Mucosa of descending colon (tissue), 3 donors: ENCODE measurements at regions not wholly inside any gene's neighbourhood (a gene's known extent, or its start where the extent isn't known, plus 50 kb on each side); places are given as distances from the start of the nearest gene placed in this dataset.
"Not testable (repeated sequence)": the region's sequence is repeated elsewhere in the genome, so short reads cannot be mapped to it uniquely, and the experiment has no call there.

Experiments
- ATAC-seq: fragments of 200-7000 bp; cut with Tn5 transposase; one replicate; pipeline ENCODE4 v1.9.1; 2020; ENCODE audit warnings: mild to moderate bottlenecking, moderate library complexity
- DNase-seq, 3 donors: peaks; one replicate each; pipeline ENCODE4 v3.0.0-alpha.2; 2020
- H3K36me3 ChIP-seq: fragments of 200-600 bp; one replicate; pipeline ENCODE4 v1.8.0; 2021; ENCODE audit warnings: low read depth, mild to moderate bottlenecking
- H3K4me1 ChIP-seq: fragments of 200-600 bp; one replicate; pipeline ENCODE4 v1.8.0; 2021; ENCODE audit warnings: low read depth, mild to moderate bottlenecking
- H3K4me3 ChIP-seq: fragments of 200-600 bp; one replicate; pipeline ENCODE4 v1.8.0; 2021; ENCODE audit warnings: mild to moderate bottlenecking
- H3K9me3 ChIP-seq: fragments of 200-600 bp; one replicate; pipeline ENCODE4 v1.8.0; 2021; ENCODE audit warnings: mild to moderate bottlenecking
- intact Hi-C, 2 donors: fragments of 100-400 bp; cut with DNase I in 1 of 2; cut with micrococcal nuclease in 1 of 2; formaldehyde crosslinking; loops; one replicate each; pipeline versions ENCODE4 v1.11.0 to v1.11.1; 2022; cut with DNase I, micrococcal nuclease
- TF ChIP-seq, protein P1 (sequence below): fragments of 200-600 bp; IDR thresholded peaks from one replicate; pipeline ENCODE4 v1.8.0; 2022; ENCODE audit warnings: antibody characterized with exemption, mild to moderate bottlenecking
- donor health status: DM: no; HTN: no; CAD: no; lungs with moderate emphysema.
- donor health status: DM: no; HTN: no; CAD: no.
- donor health status: DM: no; HTN: yes; CAD: no.

DNA sequence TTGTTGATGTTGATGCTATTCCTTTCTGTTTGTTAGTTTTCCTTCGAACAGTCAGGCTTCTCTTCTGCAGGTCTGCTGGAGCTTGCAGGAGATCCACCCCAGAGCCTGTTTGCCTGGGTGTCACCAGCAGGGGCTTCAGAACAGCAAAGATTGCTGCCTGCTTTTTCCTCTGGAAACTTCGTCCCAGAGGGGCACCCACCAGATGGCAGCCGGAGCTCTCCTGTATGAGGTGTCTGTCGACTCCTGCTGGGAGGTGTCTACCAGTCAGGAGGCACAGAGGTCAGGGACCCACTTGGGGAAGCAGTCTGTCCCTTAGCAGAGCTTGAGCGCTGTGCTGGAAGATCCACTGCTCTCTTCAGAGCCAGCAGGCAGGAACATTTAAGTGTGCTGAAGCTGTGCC, 303.2 kb downstream of the ZIC1 start:
- no peaks in the 10 kb centered on the region for H3K4me1 ChIP-seq
- H3K9me3 ChIP-seq, result no peaks in the 10 kb centered on the region
- DNase-seq, result no peak
- TF ChIP-seq, protein P1, sequence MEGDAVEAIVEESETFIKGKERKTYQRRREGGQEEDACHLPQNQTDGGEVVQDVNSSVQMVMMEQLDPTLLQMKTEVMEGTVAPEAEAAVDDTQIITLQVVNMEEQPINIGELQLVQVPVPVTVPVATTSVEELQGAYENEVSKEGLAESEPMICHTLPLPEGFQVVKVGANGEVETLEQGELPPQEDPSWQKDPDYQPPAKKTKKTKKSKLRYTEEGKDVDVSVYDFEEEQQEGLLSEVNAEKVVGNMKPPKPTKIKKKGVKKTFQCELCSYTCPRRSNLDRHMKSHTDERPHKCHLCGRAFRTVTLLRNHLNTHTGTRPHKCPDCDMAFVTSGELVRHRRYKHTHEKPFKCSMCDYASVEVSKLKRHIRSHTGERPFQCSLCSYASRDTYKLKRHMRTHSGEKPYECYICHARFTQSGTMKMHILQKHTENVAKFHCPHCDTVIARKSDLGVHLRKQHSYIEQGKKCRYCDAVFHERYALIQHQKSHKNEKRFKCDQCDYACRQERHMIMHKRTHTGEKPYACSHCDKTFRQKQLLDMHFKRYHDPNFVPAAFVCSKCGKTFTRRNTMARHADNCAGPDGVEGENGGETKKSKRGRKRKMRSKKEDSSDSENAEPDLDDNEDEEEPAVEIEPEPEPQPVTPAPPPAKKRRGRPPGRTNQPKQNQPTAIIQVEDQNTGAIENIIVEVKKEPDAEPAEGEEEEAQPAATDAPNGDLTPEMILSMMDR, result no peak
- ATAC-seq, result no peak
- intact Hi-C loops, result no loop called here
- no peak overlapping the region for H3K4me3 ChIP-seq
- no peaks in the 10 kb centered on the region for H3K36me3 ChIP-seq

DNA sequence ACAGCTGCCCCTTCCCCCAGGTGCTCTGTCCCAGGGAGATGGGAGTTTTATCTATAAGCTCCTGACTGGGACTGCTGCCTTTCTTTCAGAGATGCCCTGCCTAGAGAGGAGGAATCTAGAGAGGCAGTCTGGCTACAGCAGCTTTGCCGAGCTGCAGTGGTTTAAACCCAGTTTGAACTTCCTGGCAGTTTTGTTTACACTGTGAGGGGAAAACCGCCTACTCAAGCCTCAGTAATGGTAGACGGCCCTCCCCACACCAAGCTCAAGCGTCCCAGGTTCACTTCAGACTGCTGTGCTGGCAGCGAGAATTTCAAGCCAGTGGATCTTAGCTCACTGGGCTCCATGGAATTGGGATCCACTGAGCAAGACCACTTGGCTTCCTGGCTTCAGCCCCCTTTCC, 303.6 kb downstream of the ZIC1 start:
- intact Hi-C loops, H3K9me3 ChIP-seq, DNase-seq, H3K4me3 ChIP-seq, H3K36me3 ChIP-seq, H3K4me1 ChIP-seq, ATAC-seq: not testable (repeated sequence)

DNA sequence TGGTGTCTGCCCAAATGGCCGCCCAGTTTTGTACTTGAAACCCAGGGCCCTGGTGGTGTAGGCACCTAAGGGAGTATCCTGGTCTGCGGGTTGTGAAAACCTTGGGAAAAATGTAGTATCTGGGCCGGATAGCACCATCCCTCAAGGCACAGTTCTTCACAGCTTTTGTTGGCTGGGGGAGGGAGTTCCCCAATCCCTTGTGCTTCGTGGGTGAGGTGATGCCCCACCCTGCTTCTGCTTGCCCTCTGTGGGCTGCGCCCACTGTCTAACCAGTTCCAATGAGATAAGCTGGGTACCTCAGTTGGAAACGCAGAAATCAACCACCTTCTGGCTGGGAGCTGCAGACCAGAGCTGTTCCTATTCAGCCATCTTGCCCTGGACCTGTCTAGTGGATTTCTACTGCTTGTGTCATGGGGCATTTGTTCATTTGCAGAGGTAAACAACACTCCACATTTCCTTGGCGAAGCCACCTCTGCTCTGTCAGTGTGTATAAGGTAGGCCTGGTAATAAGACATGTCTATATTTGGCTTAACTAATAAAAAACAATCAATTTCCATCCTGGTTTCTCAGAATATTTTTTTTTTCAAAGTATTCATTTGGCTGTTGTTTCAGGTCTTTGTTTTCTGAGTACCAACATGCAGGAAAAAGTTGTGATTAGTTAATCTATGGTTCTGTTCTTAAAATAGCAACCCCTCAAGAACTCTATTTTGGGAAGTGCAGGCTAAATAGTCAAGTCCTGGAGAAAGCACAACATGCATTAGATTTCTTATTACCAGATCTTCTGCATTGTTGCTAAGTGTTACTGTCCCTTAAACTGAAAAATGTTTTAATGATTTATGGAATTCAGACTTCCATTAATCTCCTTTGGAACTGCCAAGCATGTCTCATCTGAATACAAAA, 304.3 kb downstream of the ZIC1 start:
- intact Hi-C loops, result no loop called here
- H3K4me1 ChIP-seq, result no peaks in the 10 kb centered on the region
- ATAC-seq, result no peak
- no peaks in the 10 kb centered on the region for H3K36me3 ChIP-seq
- TF ChIP-seq, protein P1, result no peak
- no peak for DNase-seq
- no peaks in the 10 kb centered on the region for H3K9me3 ChIP-seq
- H3K4me3 ChIP-seq, result no peak overlapping the region

DNA sequence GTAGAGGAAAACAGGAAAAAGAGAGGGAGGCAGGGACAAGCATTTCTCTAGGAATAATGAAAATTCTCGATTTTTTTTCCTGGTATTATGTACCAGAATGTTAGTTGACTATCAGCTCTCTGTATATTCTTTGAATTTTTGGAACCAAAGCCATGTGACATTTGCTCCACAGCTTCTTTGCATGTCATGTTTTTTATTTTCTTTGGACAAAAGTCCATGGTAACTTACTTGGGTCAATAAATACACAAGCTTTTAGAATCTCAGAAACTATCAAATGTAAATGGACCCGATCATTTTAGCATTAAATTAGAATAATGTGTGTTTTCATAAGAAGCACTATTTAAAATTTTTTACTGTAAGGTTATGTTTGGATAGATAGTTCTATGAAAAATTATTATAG, 320.5 kb downstream of the ZIC1 start:
- TF ChIP-seq, protein P1, result no peak
- Histone ChIP-seq H3K36me3 (no peaks in the 10 kb centered on the region), H3K4me1 (no peaks in the 10 kb centered on the region), H3K9me3 (no peaks in the 10 kb centered on the region), H3K4me3 (no peak overlapping the region)
- DNase-seq (no peak), ATAC-seq (no peak)
- intact Hi-C loops, result no loop called here

DNA sequence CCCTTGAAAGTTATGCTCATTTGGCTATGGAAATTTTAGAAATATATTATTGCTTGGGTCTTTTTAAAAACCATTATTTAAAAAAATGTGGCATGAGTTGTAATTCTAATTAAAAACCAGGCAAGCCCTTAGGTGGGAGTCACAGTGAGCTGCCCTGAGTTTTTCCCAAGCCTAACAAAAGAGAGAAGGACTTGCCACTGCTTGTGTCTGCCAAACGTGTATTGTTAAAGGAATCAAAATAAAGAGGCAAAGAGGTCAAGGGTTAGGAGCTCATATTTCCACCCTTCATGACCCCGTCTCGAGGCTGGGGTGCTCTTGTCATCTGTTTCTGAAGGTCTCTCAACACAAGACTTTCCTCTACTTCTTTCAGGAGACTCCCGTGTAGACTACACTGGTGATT, 321.1 kb downstream of the ZIC1 start:
- intact Hi-C loops, result no loop called here
- DNase-seq, result no peak
- no peak for ATAC-seq
- Histone ChIP-seq H3K4me1 (no peaks in the 10 kb centered on the region), H3K9me3 (no peaks in the 10 kb centered on the region), H3K36me3 (no peaks in the 10 kb centered on the region), H3K4me3 (no peak overlapping the region)
- TF ChIP-seq, protein P1, result no peak

DNA sequence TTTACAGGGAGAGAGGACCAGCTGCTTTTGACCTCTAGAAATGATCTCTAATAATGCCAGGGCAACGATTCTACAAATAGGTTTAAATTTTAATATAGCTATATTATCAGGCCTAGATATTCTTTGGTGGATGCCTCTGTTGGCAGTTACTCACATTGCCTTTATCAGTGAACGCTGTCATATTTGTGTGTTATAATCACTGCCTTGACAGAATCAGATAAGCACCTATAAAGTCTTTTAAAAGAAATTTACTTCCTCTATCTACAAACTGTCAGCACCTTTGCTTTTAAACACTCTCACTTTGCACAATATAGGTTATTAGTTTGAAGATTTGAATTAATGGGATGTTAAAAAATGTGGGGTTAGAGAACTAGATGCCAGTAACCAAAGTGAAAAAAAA, 324.1 kb downstream of the ZIC1 start:
- intact Hi-C loops, result no loop called here
- TF ChIP-seq, protein P1, result no peak
- Histone ChIP-seq H3K4me1 (no peaks in the 10 kb centered on the region), H3K9me3 (no peaks in the 10 kb centered on the region), H3K36me3 (no peaks in the 10 kb centered on the region), H3K4me3 (no peak overlapping the region)
- DNase-seq (no peak), ATAC-seq (no peak)
